HEK293T (cell line): ENCODE measurements at regions not wholly inside any gene's neighbourhood (a gene's known extent, or its start where the extent isn't known, plus 50 kb on each side); places are given as distances from the start of the nearest gene placed in this dataset.

ENCODE experiments used
- BHLHE40 ChIP-seq: fragments of 450-650 bp; IDR thresholded peaks from 2 replicates; pipeline ENCODE4 v1.6.1; 2016; ENCODE audit warnings: mild to moderate bottlenecking, moderate library complexity, borderline replicate concordance
- CTBP1 ChIP-seq: fragments of 450-650 bp; IDR thresholded peaks from 2 replicates; pipeline ENCODE4 v1.6.1; 2016; ENCODE audit warnings: borderline replicate concordance
- ELF4 ChIP-seq: fragments of 450-650 bp; IDR thresholded peaks from 2 replicates; pipeline ENCODE4 v1.6.1; 2017; ENCODE audit warnings: antibody characterized with exemption
- FOXA1 ChIP-seq: fragments of 450-650 bp; IDR thresholded peaks from 2 replicates; pipeline ENCODE4 v1.6.1; 2016; ENCODE audit warnings: mild to moderate bottlenecking
- FOXK2 ChIP-seq: fragments of 450-650 bp; IDR thresholded peaks from 2 replicates; pipeline ENCODE4 v1.6.1; 2016; ENCODE audit warnings: mild to moderate bottlenecking
- FOXM1 ChIP-seq: fragments of 450-650 bp; IDR thresholded peaks from 2 replicates; pipeline ENCODE4 v1.6.1; 2017; ENCODE audit warnings: mild to moderate bottlenecking, borderline replicate concordance
- HDGF ChIP-seq: fragments of 450-650 bp; IDR thresholded peaks from 2 replicates; pipeline ENCODE4 v1.6.1; 2017; ENCODE audit warnings: antibody characterized with exemption, borderline replicate concordance
- LEF1 ChIP-seq: fragments of 450-650 bp; IDR thresholded peaks from 2 replicates; pipeline ENCODE4 v1.6.1; 2017; ENCODE audit warnings: mild to moderate bottlenecking, borderline replicate concordance
- NFRKB ChIP-seq: fragments of 450-650 bp; IDR thresholded peaks from 2 replicates; pipeline ENCODE4 v1.6.1; 2016; ENCODE audit warnings: mild to moderate bottlenecking, moderate library complexity
- PKNOX1 ChIP-seq: fragments of 450-650 bp; IDR thresholded peaks from 2 replicates; pipeline ENCODE4 v1.6.1; 2016
- SP1 ChIP-seq: fragments of 450-650 bp; IDR thresholded peaks from 2 replicates; pipeline ENCODE4 v1.6.1; 2017
- SUZ12 ChIP-seq: fragments of 450-650 bp; IDR thresholded peaks from 2 replicates; pipeline ENCODE4 v1.6.1; 2016; ENCODE audit warnings: mild to moderate bottlenecking
- TARDBP ChIP-seq: fragments of 450-650 bp; IDR thresholded peaks from 2 replicates; pipeline ENCODE4 v1.6.1; 2016
- ZNF384 ChIP-seq: fragments of 450-650 bp; IDR thresholded peaks from 2 replicates; pipeline ENCODE4 v1.6.1; 2016

- TF ChIP-seq LEF1 = no peak
- no peak for TF ChIP-seq ELF4
- TF ChIP-seq FOXK2 = no peak
- TF ChIP-seq BHLHE40 = no peak
- no peak for TF ChIP-seq ZNF384
- TF ChIP-seq CTBP1 = no peak
- no peak for TF ChIP-seq FOXM1
- no peak for TF ChIP-seq PKNOX1
- no peak for TF ChIP-seq SP1
- TF ChIP-seq TARDBP = no peak
- no peak for TF ChIP-seq FOXA1
- no peak for TF ChIP-seq SUZ12
- no peak for TF ChIP-seq HDGF
- TF ChIP-seq NFRKB = no peak
Measured at GRCh38 chr4:170610434-170610833, 520.7 kb upstream of the AADAT start.
